Islet precursor cell (in vitro differentiated cells): ENCODE measurements at regions not wholly inside any gene's neighbourhood (a gene's known extent, or its start where the extent isn't known, plus 50 kb on each side); places are given as distances from the start of the nearest gene placed in this dataset.
"Not testable (repeated sequence)": the region's sequence is repeated elsewhere in the genome, so short reads cannot be mapped to it uniquely, and the experiment has no call there.

ENCODE experiments used
- DNase-seq: peaks from one replicate; pipeline ENCODE4 v3.0.0-alpha.2; 2018

DNA sequence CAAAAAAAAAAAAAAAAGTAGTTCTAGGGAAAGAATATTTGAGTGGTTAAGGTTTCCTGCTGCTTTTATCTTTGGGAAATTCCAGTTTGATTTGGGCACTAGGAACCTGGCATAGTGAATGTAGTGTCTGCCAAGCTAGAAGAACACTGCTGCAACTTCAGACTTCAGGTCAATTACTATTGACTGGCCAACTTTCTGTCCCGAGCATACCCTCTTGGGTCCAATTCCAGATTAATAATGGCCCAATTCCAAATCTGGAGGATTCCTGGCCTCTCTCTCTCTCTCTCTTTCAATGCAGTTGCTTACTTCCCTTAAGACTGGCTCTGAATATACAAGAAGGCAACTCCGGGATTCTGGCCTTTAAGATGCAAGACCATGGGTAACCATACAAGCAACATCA is 74.9 kb downstream of the ANKEF1 start:
- DNase-seq = no peak

DNA sequence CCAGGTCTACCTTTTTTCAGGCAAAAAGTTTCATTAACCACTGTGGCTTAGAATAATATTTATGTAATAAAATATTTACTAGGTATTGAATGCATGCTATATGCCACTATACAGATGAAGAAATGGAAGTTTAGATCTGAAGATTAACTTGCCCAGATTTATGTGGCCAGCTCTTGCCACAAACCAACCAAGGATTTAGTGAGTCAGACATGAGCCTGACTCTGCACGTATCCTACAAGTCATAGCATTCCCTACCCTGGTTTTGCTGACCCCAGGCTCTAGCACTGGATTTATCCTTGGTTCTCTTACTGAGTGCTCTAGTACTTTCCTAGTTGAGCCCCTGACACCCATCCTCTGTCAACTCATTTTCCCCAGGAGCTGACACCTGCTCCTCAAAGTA is 75.4 kb downstream of the ANKEF1 start:
- DNase-seq = no peak

DNA sequence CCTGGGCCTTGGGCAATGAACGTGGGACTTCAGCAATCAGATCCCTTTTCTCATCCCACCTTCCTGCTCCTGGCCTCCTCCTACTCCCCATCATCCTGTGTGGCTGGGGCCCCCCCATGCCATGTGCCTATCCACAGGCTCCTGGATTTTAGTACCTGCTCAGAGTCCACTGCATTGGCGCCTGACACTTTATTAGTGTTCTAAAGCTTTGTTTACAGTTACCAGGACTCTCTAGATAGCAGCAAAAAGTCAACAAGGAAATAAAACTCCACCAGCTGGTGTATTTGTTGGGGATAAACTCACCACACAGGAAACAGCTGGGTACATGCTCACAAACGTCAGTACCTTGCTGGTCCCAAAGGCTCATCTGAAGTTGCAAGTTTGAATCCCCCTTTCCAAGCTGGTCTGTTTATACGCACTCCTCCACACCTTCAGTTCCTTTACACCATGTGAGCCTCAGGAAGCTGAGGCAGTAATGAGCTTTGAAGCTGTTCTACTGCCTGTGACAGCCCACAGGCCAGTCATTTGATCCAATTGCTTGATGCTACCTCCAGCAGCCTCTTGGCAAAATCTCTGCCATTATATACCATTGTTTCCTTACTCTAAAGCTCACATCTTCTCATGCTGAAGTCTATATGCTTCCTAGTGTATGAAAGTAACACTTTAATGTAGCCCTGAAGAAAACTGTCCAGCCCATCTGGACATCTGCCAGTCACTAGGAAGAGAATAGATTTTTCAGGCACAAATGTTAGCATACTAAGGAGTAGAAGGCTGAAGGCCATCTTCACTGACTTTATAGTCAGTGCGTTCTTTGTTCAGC is 76.6 kb downstream of the ANKEF1 start:
- DNase-seq = no peak

DNA sequence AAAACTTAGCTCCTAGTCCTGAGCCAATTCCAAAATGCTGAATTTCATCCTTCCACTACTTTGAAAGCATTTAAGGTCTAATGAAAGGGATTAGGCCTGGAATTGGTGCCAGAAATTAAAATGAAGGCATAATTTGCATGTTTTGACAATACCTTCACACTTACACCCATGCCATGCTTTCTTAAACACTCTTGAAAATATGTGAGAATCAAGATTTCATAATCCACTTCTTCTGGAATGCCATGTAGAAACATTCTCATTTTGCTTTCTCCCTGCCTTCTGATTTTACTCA is 77.1 kb downstream of the ANKEF1 start:
- DNase-seq = no peak

DNA sequence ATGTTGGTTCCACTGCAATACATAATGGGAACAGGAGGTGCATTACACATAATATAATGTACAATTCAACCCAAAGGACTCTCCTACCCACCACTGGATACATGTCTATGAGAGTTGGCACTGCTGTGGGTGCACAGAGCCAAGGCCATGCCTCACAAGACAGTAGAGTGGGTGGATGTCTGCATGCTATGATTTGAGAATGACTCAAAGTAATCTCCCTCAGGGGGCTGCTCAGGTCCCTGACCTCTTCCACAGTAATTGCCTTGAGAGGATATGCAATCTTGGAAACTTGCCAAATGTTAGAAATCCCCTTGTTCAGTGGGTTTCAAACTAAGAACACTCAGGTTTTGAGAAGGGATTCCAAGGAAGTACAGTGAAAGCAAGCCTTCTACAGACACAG is 79.0 kb downstream of the ANKEF1 start:
- DNase-seq = no peak

DNA sequence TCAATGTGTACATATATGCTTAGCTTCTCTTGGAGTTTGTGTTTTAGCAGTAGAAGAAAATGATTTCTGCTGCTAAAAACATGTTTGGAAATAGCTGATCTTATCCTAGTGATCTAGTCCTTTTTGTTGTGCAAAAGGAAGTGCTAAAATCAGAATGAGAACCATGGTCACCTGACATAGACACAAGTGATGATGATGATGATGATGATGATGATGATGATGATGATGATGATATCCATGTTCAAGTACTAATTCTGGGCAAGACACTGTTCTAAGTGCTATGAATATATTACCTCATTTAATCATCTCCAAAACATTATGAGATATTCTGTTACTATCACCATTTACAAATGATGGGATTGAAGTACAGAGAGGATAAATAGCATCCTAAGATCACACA is 79.8 kb downstream of the ANKEF1 start:
- DNase-seq = no peak

DNA sequence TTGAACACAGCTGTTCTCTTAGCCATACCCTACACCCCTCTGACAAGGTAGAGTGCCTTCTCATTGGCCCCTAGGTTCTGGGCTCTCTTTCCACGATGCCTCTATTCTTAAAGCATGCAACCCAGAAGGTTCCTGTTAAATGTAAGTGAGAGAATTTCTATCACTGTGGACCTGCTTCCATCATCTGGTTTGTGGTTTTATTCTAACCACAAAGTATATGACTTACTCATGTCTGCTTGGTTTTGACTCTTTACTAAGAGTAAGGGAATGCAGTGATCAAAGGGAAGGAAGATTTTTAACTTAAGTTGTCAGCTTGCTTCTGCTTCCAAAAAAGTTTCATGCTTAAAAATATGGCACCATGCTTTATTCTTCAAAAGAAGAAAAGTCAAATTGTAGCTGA is 80.2 kb downstream of the ANKEF1 start:
- DNase-seq = no peak

DNA sequence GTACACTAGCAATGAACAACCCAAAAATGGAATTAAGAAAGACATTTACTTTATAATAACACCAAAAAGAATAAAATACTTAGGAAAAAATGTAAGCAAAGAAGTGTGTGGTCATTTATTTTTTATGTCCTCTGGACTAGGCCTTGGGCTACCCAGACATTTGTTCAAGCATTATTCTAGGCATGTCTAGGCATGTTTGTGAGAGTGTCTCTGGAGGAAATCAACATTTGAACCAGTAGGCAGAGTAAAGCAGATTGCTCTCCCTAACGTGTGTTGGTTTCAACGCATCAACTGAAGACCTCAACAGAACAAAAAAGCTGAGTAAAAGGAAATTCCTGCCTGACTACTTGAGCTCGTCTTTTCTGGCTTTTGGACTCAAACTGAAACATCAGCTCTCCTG is 84.5 kb downstream of the ANKEF1 start:
- DNase-seq = no peak

DNA sequence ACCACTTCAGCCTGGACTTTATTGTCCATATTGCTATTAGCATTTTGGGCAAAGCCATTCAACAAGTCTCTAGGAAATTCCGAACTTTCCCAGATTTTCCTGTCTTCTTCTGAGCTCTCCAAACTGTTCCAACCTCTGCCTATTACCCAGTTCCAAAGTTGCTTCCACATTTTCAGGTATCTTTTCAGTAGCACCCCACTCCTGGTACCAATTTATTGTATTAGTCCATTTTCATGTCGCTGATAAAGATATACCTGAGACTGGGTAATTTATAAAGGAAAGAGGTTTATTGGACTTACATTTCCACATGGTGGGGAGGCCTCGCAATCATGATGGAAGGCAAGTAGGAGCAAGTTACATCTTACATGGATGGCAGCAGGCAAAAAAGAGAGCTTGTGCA is 90.1 kb downstream of the ANKEF1 start:
- not testable (repeated sequence) for DNase-seq

DNA sequence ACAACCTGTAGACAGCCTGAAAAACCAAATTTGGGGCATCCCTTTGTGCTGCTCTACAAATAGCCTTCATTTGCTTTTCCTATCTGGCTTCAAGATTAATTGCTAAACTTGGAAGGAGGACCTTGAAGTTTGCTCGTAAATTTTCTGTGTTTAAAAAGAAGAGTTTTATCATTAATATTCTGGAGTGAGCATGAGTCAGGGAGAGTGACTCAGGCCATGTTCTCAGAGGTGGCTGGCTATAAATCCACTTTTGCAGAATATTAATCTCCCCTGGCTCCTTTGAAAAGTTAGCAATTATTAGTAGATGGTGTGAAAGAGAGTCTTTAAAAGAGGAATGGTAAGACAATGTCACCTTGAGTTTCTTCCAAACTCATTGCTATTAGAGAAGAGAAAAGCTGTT is 91.0 kb downstream of the ANKEF1 start:
- no peak for DNase-seq

DNA sequence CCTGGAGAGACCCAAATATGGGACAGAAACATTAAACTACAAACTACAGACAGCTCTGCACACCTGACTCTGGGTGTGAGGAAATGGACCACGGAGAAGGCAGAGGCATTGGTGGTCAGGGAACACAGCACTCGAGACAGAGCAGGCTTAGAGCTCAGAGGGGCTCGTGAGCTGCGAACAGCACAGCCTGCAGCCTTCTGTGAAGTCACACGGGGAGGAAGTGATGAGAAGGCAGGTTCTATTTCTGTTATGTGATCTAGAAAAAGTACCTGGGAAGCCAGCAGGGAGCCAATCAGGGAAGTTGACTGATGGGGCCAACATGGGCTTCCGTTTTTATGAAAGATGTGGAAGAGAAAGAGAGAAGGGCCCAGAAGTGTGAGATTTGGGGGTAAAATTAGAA is 88.9 kb upstream of the SNAP25 start:
- no peak for DNase-seq

DNA sequence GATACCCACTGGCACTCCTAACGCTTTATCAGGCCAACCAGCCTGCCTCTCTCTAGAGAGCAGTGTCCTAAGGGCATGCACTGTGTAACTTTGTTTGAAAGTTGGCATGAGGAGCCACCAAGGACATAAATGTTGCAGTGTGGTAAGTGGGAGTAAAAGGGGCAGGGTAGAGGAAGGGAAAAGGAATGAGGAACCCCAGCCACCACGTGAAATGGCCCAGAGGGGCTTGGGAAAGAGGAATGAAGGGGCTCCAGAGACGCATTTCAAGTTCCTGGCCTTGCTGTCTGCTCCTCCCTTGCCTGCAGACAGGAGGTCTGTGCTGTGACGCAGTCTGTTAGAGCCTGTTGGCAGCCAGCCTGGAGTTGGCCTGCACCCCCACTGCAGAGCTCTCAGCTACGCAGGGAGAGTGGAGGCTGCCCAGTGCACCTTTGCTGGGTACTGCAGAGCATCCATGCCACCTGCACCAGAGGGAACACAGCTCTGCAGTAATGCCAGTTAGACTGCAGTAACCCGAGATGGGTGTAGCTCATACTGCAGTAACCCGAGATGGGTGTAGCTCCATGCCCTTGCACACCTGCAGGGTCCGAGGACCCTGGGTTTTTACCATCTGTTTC is 86.8 kb upstream of the SNAP25 start:
- DNase-seq = peak; percentile 51

DNA sequence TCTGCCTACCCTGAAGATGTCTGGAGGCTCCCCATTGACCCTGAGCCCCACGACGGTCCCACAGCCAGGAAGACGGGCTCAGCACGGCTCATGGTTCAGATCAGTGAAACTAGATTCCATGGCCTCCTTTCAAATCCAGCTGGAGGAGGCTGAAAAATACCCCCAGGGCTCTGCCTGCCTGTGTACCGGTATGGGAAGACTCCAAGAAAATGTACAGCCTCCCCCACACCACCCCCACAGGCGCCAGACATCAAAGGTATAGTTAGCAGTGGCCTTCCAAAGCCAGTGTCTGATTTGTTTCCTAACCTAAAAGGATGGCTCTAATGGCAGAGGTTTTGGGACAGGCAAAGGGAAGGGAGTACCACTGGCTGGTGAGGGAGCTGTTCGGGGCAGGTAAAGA is 86.2 kb upstream of the SNAP25 start:
- peak; percentile 75 for DNase-seq

DNA sequence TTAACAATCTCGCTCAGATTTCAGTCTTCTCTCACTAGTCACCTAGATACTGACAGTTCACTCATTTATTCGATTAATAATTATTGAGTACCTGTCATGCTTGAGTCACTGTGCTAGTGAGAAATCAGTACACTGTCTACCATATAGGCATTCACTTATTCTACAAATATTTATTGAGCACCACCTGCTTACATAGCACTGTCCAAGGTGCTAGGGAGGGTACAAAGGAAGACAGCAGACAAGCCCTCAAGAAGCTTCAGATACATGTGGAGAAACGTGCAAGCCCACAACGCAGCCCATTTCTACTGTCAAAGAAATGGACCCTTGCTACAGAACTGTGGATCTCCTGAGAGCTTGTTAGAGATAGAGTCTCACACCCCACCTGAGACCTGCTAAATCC is 85.1 kb upstream of the SNAP25 start:
- no peak for DNase-seq

DNA sequence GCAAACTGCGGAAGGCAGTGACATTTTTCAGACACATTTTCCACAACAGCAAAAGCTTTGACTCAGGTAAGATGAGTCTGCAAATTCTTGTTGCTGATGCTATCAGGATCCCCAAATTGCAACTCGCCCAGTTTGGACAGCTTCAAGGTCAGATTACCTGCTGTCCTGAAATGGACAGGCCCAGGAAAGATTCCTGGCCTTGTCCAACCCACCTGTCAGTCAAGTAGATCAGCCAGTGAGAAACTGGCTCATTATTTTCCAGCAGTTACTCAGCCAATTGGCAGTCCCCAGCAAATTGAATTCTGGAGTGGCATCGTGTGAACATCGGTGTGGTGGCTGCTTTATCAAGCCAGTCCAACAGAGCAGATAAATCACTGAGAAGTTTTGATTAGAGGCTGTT is 84.5 kb upstream of the SNAP25 start:
- peak; percentile 63 for DNase-seq

DNA sequence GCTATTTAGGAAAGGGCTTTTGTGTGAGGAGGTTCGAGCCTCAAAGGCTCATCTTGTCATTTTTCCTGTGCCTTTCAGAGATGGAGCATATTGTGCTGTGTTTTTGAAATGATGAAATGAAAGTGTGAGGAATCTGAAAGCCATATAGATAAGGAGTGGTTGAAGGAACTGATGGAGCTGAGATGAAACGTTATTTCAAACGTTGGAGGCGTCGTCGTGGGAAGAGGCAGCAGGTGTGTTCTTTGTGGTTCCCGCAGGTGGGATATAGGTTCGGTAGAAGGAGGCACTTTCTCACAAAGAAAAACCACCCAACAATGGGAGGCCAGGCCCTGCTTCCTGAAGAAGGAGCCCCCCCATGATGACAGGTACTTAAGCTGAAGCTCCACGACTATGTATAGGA is 83.2 kb upstream of the SNAP25 start:
- no peak for DNase-seq

DNA sequence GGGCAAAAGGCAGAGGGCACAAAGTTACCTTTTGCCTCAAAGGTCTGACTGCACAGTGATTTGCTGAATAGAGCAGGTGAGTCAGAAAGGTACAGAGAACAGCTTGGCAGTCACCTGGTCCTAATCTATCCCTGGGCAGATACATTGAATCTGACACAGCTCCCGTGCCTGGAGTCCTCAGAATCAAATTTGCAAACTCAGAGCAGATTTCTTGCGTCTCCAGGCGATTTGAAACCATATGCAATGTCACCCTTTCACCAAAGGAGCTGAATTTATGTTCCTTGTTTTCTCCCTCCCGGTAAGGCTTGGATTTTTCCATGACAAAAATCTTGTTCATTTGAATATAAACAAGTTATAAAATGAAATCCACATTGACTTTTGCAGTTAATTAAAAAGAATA is 81.6 kb upstream of the SNAP25 start:
- no peak for DNase-seq

DNA sequence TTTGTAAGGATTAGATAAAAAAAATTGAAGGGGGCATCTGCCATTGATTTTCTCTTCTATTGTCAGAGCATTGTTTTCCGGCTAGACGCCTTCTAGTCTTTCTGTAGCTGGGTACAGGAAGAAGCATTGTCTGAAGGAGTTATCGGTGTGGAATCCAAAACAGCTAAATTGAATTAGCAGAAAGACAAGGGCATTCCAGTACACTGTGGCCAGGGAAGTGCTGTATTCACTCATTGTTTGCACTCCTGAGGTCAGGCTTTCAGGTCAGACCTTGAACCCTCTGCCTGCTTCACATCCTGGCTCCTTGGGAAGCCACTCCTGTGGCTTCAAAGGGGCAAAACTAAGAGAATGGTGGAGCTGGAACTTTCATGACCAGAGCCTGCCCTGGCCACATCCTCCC is 81.1 kb upstream of the SNAP25 start:
- peak; percentile 58 for DNase-seq

DNA sequence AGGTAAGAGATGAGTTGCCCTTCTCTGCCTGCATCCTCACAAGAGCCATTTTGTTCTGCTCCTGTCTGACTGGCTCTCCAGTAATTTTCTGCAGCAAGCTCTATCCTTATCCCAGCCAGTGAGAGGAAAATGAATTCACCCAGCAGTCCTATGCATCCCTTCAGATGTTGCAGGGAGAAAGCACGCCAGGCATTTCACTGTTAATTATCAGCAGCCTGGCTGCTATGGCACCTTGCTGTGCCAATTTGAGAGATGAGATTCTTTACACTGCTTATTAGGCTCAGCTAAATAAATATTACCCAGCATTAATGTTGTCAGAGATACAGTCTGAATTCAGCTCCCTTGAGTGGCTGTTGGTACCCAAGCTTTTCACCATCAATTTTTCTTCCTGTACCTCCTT is 61.1 kb upstream of the SNAP25 start:
- no peak for DNase-seq

DNA sequence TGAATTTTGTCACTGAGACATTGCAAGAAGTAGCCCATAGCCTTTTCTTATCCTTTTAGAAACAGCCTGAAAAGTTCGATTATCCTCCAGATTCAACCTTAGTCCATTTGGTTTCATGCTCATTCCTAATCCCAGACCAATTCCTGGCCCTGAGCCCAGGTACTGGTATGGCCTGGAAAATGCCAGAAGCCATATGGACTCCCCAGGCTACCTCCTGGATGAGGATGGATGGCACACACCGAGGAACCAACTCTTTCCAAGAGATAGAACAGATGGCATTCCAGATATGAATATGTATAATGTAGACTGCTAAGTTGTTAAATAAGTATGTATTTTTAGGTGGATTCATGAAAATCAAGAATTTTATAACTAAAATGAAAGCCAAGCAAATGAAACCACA is 51.6 kb upstream of the SNAP25 start:
- no peak for DNase-seq

DNA sequence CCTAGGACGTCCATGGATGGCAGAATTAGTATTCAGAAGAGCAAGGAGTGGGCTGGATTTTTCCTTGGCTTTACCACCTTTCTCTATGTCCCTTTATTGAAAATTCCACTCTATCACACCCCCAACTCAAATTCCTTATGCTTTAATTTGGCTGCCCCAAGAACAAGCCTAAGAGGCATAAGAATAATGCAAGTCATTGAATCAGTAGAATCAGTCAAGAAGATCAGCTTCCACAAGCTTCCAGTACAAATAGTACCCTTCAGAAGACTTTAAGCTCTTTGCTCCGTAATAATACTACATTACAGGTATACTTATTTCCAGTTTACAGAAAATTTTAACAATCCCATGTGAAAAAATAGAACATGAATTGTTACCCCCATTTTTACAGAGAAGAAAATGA is 51.0 kb upstream of the SNAP25 start:
- no peak for DNase-seq
